Smooth muscle cell (in vitro differentiated cells): ENCODE measurements at regions not wholly inside any gene's neighbourhood (a gene's known extent, or its start where the extent isn't known, plus 50 kb on each side); places are given as distances from the start of the nearest gene placed in this dataset.

ENCODE experiments used
- DNase-seq: peaks from one replicate; lab custom pipeline; 2025; ENCODE audit not compliant: unreplicated experiment; lab: John Stamatoyannopoulos, UW
- H2AFZ ChIP-seq: fragments of 200-600 bp; sonication (generic); 2 replicates; pipeline ENCODE4 v1.6.0; 2016; ENCODE audit warnings: antibody characterized with exemption, low read depth, mild to moderate bottlenecking
- H3F3A ChIP-seq: fragments of 200-600 bp; sonication (generic); 2 replicates; pipeline ENCODE4 v1.6.0; 2017; ENCODE audit warnings: antibody characterized with exemption, low read depth
- H3K27ac ChIP-seq: fragments of 200-600 bp; sonication (generic); 2 replicates; pipeline ENCODE4 v1.5.1; 2016; ENCODE audit warnings: low read depth, mild to moderate bottlenecking
- H3K27me3 ChIP-seq: fragments of 200-600 bp; sonication (generic); 2 replicates; pipeline ENCODE4 v1.6.1; 2016; ENCODE audit warnings: low read depth, mild to moderate bottlenecking
- H3K36me3 ChIP-seq: fragments of 200-600 bp; sonication (generic); 2 replicates; pipeline ENCODE4 v1.5.1; 2016; ENCODE audit warnings: low read depth
- H3K4me1 ChIP-seq: fragments of 200-600 bp; sonication (generic); 2 replicates; pipeline ENCODE4 v1.5.1; 2016; ENCODE audit warnings: low read depth
- H3K4me2 ChIP-seq: fragments of 200-600 bp; sonication (generic); 2 replicates; pipeline ENCODE4 v1.6.0; 2016; ENCODE audit warnings: mild to moderate bottlenecking
- H3K4me3 ChIP-seq: fragments of 200-600 bp; sonication (generic); 2 replicates; pipeline ENCODE4 v1.5.1; 2016; ENCODE audit warnings: mild to moderate bottlenecking
- H3K79me2 ChIP-seq: fragments of 200-600 bp; sonication (generic); 2 replicates; pipeline ENCODE4 v1.6.0; 2016; ENCODE audit warnings: low read depth, mild to moderate bottlenecking
- H3K9ac ChIP-seq: fragments of 200-600 bp; sonication (generic); 2 replicates; pipeline ENCODE4 v1.6.0; 2016; ENCODE audit warnings: low read depth
- H3K9me3 ChIP-seq: fragments of 200-600 bp; sonication (generic); replicated peaks from 2 replicates; pipeline ENCODE4 v1.5.1; 2016; ENCODE audit warnings: low read depth
- H4K20me1 ChIP-seq: fragments of 200-600 bp; sonication (generic); 2 replicates; pipeline ENCODE4 v1.6.0; 2016; ENCODE audit warnings: low read depth
- CTCF ChIP-seq: fragments of 200-600 bp; sonication (generic); IDR thresholded peaks from 2 replicates; pipeline ENCODE4 v1.5.1; 2017; ENCODE audit warnings: borderline replicate concordance, mild to moderate bottlenecking, antibody characterized with exemption; ENCODE audit not compliant: insufficient read depth, poor library complexity, severe bottlenecking
- WGBS: methylation state at CpG from one replicate; pipeline ENCODE4 v1.1.7; 2016; ENCODE audit warnings: low lambda C conversion rate; 5-methylcytosine and 5-hydroxymethylcytosine counted together

DNA sequence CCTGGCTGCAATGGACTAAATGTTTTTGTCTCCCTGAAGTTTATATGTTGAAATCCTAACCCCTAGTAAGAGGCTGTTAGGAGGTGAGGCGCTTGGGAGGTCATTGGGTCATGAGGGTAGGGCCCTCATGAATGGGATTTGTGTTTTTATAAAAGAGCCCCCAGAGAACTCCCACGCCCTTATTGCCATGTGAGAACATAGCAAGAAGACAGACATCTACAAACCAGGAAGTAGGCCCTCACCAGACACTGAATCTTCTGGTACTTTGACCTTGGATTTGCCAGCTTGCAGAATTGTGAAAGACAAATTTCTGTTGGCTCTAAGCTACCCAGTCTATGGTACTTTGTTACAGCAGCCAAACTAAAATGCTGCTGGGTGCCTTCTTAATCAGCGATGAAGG is 96.1 kb upstream of the SPATA13 start:
- H3K4me3 ChIP-seq, result no peak overlapping the region
- DNase-seq, result no peak
- WGBS, result 93% methylated on average over 3 of the region's 3 CpGs
- no peak for TF ChIP-seq CTCF
- H3K4me2 ChIP-seq, result no peak overlapping the region
- peaks cover 10% of the 10 kb centered on the region for H3K4me1 ChIP-seq
- no peak overlapping the region for H2AFZ ChIP-seq
- H3K27me3 ChIP-seq, result no peaks in the 10 kb centered on the region
- H3F3A ChIP-seq, result no peaks in the 10 kb centered on the region
- no peak overlapping the region for H3K27ac ChIP-seq
- no peaks in the 10 kb centered on the region for H3K79me2 ChIP-seq
- no peaks in the 10 kb centered on the region for H3K36me3 ChIP-seq
- H3K9me3 ChIP-seq, result no peaks in the 10 kb centered on the region
- no peaks in the 10 kb centered on the region for H4K20me1 ChIP-seq
- no peak overlapping the region for H3K9ac ChIP-seq

DNA sequence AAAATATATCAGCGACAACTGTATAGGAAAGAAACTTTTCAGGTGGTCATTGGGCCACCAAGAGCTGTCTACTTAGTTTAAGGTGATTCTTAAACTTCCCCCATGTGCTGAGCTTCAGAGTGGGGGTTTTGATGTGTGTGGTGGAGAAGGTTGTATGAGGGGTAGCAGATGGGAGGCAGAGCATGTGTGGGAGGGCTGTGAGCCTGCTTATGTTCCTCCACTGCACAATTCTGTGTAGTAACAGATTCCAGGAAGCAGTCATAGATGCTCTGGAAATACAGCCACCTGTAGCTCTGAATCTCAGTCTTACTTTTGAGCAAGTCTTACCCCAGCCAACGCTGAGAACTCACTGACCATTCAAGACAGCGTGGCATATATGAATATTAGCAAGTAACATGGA is 95.3 kb upstream of the SPATA13 start:
- Histone ChIP-seq H3K9me3 (no peaks in the 10 kb centered on the region), H3K27ac (no peak overlapping the region), H3K4me1 (peaks cover 4% of the 10 kb centered on the region), H3K27me3 (no peaks in the 10 kb centered on the region), H3F3A (no peaks in the 10 kb centered on the region), H3K36me3 (no peaks in the 10 kb centered on the region), H3K4me3 (no peak overlapping the region), H3K4me2 (no peak overlapping the region), H3K9ac (no peak overlapping the region), H3K79me2 (no peaks in the 10 kb centered on the region), H2AFZ (no peak overlapping the region), H4K20me1 (no peaks in the 10 kb centered on the region)
- no peak for TF ChIP-seq CTCF
- WGBS, result 59% methylated on average over 3 of the region's 3 CpGs
- no peak for DNase-seq

GRCh38 chr13:24066405-24067295 is 93.9 kb upstream of the SPATA13 start:
- Histone ChIP-seq H3K27me3 (no peaks in the 10 kb centered on the region), H3K4me3 (no peak overlapping the region), H3K27ac (no peak overlapping the region), H4K20me1 (no peaks in the 10 kb centered on the region), H3K4me1 (peaks cover 3% of the 10 kb centered on the region), H2AFZ (no peak overlapping the region), H3K9ac (no peak overlapping the region), H3F3A (no peaks in the 10 kb centered on the region), H3K9me3 (no peaks in the 10 kb centered on the region), H3K79me2 (no peaks in the 10 kb centered on the region), H3K4me2 (no peak overlapping the region), H3K36me3 (no peaks in the 10 kb centered on the region)
- no peak for DNase-seq
- TF ChIP-seq CTCF, result no peak
- 90% methylated on average over 5 of the region's 5 CpGs for WGBS

GRCh38 chr13:24068472-24068871 is 92.0 kb upstream of the SPATA13 start:
- peaks cover 3% of the 10 kb centered on the region for H3K4me1 ChIP-seq
- H3K27me3 ChIP-seq, result no peaks in the 10 kb centered on the region
- H3K27ac ChIP-seq, result no peak overlapping the region
- H3K9me3 ChIP-seq, result no peaks in the 10 kb centered on the region
- H3K9ac ChIP-seq, result no peak overlapping the region
- no peak for DNase-seq
- no peaks in the 10 kb centered on the region for H3K79me2 ChIP-seq
- no peak for TF ChIP-seq CTCF
- H3F3A ChIP-seq, result no peaks in the 10 kb centered on the region
- no peak overlapping the region for H3K4me3 ChIP-seq
- no peak overlapping the region for H2AFZ ChIP-seq
- no peak overlapping the region for H3K4me2 ChIP-seq
- H4K20me1 ChIP-seq, result no peaks in the 10 kb centered on the region
- WGBS, result 92% methylated on average over 2 of the region's 2 CpGs
- no peaks in the 10 kb centered on the region for H3K36me3 ChIP-seq
